ENCODE measurements at regions not wholly inside any gene's neighbourhood (a gene's known extent, or its start where the extent isn't known, plus 50 kb on each side); places are given as distances from the start of the nearest gene placed in this dataset.

- H3K27ac ChIP-seq, result no peak overlapping the region
- WGBS, 3 donors, result 8 to 18% (median 13%) methylated on average over 3 of the region's 3 CpGs
- intact Hi-C loops (cut with DNase I), result no loop called here
- no peaks in the 10 kb centered on the region for H3K36me3 ChIP-seq
- no peaks in the 10 kb centered on the region for H3K27me3 ChIP-seq
- no peaks in the 10 kb centered on the region for H3K9me3 ChIP-seq
- TF ChIP-seq CTCF (IDR thresholded peaks at IDR 0.05), result no peak
- TF ChIP-seq EP300 (IDR thresholded peaks at IDR 0.05), result no peak
- TF ChIP-seq POLR2A (IDR thresholded peaks at IDR 0.05), result no peak
- no peak overlapping the region for H3K4me3 ChIP-seq
- no peaks in the 10 kb centered on the region for H3K4me1 ChIP-seq (ENCODE audit: insufficient read depth)
- DNase-seq, result no peak
Measured at GRCh38 chr14:44657696-44658388, 150.8 kb upstream of the FSCB start.

GRCh38 chr14:44657203-44657602, 150.1 kb upstream of the FSCB start:
- Histone ChIP-seq H3K27ac (no peak overlapping the region), H3K27me3 (no peaks in the 10 kb centered on the region), H3K4me3 (no peak overlapping the region), H3K36me3 (no peaks in the 10 kb centered on the region), H3K4me1 (ENCODE audit: insufficient read depth) (no peaks in the 10 kb centered on the region), H3K9me3 (no peaks in the 10 kb centered on the region)
- DNase-seq, result no peak
- no peak for TF ChIP-seq EP300 (IDR thresholded peaks at IDR 0.05)
- no peak for TF ChIP-seq POLR2A (IDR thresholded peaks at IDR 0.05)
- TF ChIP-seq CTCF (IDR thresholded peaks at IDR 0.05), result no peak
- intact Hi-C loops (cut with DNase I), result no loop called here

- DNase-seq, result no peak
- intact Hi-C loops (cut with DNase I), result no loop called here
- H3K36me3 ChIP-seq, result no peaks in the 10 kb centered on the region
- TF ChIP-seq EP300 (IDR thresholded peaks at IDR 0.05) (no peak), CTCF (IDR thresholded peaks at IDR 0.05) (no peak), POLR2A (IDR thresholded peaks at IDR 0.05) (no peak)
- 87 to 92% (median 88%) methylated on average over 2 of the region's 2 CpGs for WGBS, 3 donors
- no peaks in the 10 kb centered on the region for H3K9me3 ChIP-seq
- no peak overlapping the region for H3K4me3 ChIP-seq
- H3K27me3 ChIP-seq, result no peaks in the 10 kb centered on the region
- H3K27ac ChIP-seq, result no peak overlapping the region
- no peaks in the 10 kb centered on the region for H3K4me1 ChIP-seq (ENCODE audit: insufficient read depth)
Measured at GRCh38 chr14:44654591-44654990, 147.5 kb upstream of the FSCB start.

DNA sequence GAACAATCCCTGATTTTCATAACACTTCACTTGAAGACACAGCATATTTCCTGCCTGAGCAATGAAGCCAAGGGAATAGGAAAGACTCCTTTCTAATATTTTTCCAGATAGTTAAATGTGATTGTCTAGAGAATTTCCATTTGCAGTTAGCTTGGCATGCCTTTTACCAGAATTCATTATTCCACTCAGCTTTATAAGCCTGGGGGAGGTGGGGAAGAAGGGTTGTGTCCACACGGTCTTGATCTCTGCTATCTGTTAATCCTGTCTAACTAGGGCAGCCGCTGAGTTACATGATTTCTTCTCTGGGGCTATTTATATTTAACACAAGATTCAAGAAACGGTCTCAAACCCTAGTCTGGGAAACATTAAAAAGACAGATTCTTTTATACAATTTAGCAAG, 146.6 kb upstream of the FSCB start:
- Histone ChIP-seq H3K9me3 (no peaks in the 10 kb centered on the region), H3K27ac (no peak overlapping the region), H3K4me1 (ENCODE audit: insufficient read depth) (no peaks in the 10 kb centered on the region), H3K4me3 (no peak overlapping the region), H3K27me3 (no peaks in the 10 kb centered on the region), H3K36me3 (no peaks in the 10 kb centered on the region)
- 44 to 59% (median 46%) methylated on average over 3 of the region's 3 CpGs for WGBS, 3 donors
- TF ChIP-seq POLR2A (IDR thresholded peaks at IDR 0.05) (no peak), CTCF (IDR thresholded peaks at IDR 0.05) (no peak), EP300 (IDR thresholded peaks at IDR 0.05) (no peak)
- no peak for DNase-seq
- intact Hi-C loops (cut with DNase I), result no loop called here

All from ovary (tissue), 7 donors.